Neural progenitor cell (in vitro differentiated cells): ENCODE measurements at regions not wholly inside any gene's neighbourhood (a gene's known extent, or its start where the extent isn't known, plus 50 kb on each side); places are given as distances from the start of the nearest gene placed in this dataset.

ENCODE experiments used
- DNase-seq: peaks from one replicate; pipeline ENCODE4 v3.0.0-alpha.2; 2016; ENCODE audit warnings: low spot score
- H2AFZ ChIP-seq: fragments of 200-600 bp; sonication (generic); replicated peaks from 2 replicates; pipeline ENCODE4 v1.6.1; 2016; ENCODE audit warnings: antibody characterized with exemption
- H3F3A ChIP-seq: fragments of 200-600 bp; sonication (generic); 2 replicates; pipeline ENCODE4 v1.6.1; 2016; ENCODE audit warnings: antibody characterized with exemption, low read depth
- H3K27ac ChIP-seq: fragments of 200-600 bp; sonication (generic); 2 replicates; pipeline ENCODE4 v1.5.1; 2016; ENCODE audit warnings: mild to moderate bottlenecking
- H3K27me3 ChIP-seq: fragments of 200-600 bp; sonication (generic); 2 replicates; pipeline ENCODE4 v1.6.1; 2016; ENCODE audit warnings: mild to moderate bottlenecking, moderate library complexity
- H3K36me3 ChIP-seq: fragments of 200-600 bp; sonication (generic); 2 replicates; pipeline ENCODE4 v1.5.1; 2016
- H3K4me1 ChIP-seq: fragments of 200-600 bp; sonication (generic); 2 replicates; pipeline ENCODE4 v1.6.1; 2016; ENCODE audit warnings: mixed run types
- H3K4me2 ChIP-seq: fragments of 200-600 bp; sonication (generic); 2 replicates; pipeline ENCODE4 v1.6.1; 2016
- H3K4me3 ChIP-seq: fragments of 200-600 bp; sonication (generic); 2 replicates; pipeline ENCODE4 v1.5.1; 2016
- H3K79me2 ChIP-seq: fragments of 200-600 bp; sonication (generic); 2 replicates; pipeline ENCODE4 v1.6.1; 2016; ENCODE audit warnings: low read depth
- H3K9ac ChIP-seq: fragments of 200-600 bp; sonication (generic); 2 replicates; pipeline ENCODE4 v1.6.1; 2016
- H3K9me3 ChIP-seq: fragments of 200-600 bp; sonication (generic); 2 replicates; pipeline ENCODE4 v1.5.1; 2016; ENCODE audit warnings: low read depth
- H4K20me1 ChIP-seq: fragments of 200-600 bp; sonication (generic); 2 replicates; pipeline ENCODE4 v1.6.1; 2016; ENCODE audit warnings: low read depth
- H3K27ac Mint-ChIP-seq: 3 replicates; pipeline ENCODE4 v1.8.0; 2021; ENCODE audit warnings: mixed read lengths
- H3K27me3 Mint-ChIP-seq: 2 replicates; pipeline ENCODE4 v1.8.0; 2022; ENCODE audit warnings: low read depth, mild to moderate bottlenecking, inconsistent platforms, moderate library complexity, mixed read lengths; ENCODE audit not compliant: insufficient read depth
- H3K36me3 Mint-ChIP-seq: 3 replicates; pipeline ENCODE4 v1.8.0; 2021; ENCODE audit warnings: mixed read lengths
- H3K4me1 Mint-ChIP-seq: 3 replicates; pipeline ENCODE4 v1.8.0; 2021; ENCODE audit warnings: mixed read lengths
- H3K4me3 Mint-ChIP-seq: 3 replicates; pipeline ENCODE4 v1.8.0; 2021; ENCODE audit warnings: mild to moderate bottlenecking, moderate library complexity, mixed read lengths
- H3K9me3 Mint-ChIP-seq: 3 replicates; pipeline ENCODE4 v1.8.0; 2020; ENCODE audit warnings: mixed read lengths
- EZH2 ChIP-seq: fragments of 200-600 bp; sonication (generic); IDR thresholded peaks from 2 replicates; pipeline ENCODE4 v1.6.1; 2017; ENCODE audit warnings: antibody characterized with exemption, mild to moderate bottlenecking, moderate library complexity
- EZH2phosphoT487 ChIP-seq: fragments of 200-600 bp; sonication (generic); IDR thresholded peaks from 2 replicates; pipeline ENCODE4 v1.6.1; 2017; ENCODE audit warnings: antibody characterized with exemption
- TF ChIP-seq, protein P1 (sequence below): fragments of 200-600 bp; sonication (generic); IDR thresholded peaks from 2 replicates; pipeline ENCODE4 v1.5.1; 2017; ENCODE audit warnings: antibody characterized with exemption, mild to moderate bottlenecking

DNA sequence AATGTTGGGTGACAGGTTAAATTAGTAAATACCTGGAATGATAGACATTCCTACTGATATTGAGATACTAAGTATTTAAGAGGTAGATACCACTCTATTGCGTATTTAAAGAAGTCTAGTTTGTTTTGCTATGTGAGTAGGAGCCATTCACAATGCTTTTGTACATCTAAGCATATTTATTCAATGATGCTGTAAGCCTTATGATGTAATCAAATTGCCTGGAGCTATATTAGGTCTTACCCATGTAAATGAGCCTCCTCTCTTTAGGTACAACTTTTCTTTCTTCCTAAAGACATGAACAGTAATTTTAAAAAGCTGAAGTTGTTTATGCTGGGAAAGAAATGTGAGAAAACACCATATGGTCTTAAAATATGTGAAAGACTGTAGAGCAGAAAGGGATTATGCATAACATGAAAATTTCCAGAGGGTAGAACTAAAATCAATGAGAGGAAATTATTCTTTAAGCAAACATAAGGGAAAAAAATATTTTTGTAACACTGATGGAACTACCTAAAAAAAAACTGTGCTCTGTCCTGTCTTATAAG lies 526.7 kb downstream of the EPHA7 start:
- Mint-ChIP-seq H3K9me3 (no peaks in the 10 kb centered on the region), H3K4me3 (no peak overlapping the region), H3K4me1 (no peaks in the 10 kb centered on the region), H3K27ac (no peak overlapping the region), H3K27me3 (no peaks in the 10 kb centered on the region), H3K36me3 (no peaks in the 10 kb centered on the region)
- Histone ChIP-seq H3K9me3 (no peaks in the 10 kb centered on the region), H2AFZ (no peak overlapping the region), H3K79me2 (no peaks in the 10 kb centered on the region), H3F3A (no peaks in the 10 kb centered on the region), H3K4me3 (no peak overlapping the region), H3K4me2 (no peak overlapping the region), H4K20me1 (no peaks in the 10 kb centered on the region), H3K27me3 (no peaks in the 10 kb centered on the region), H3K4me1 (no peaks in the 10 kb centered on the region), H3K36me3 (no peaks in the 10 kb centered on the region), H3K27ac (no peak overlapping the region), H3K9ac (no peak overlapping the region)
- DNase-seq, result no peak
- no peak for TF ChIP-seq EZH2
- TF ChIP-seq EZH2phosphoT487, result no peak
- TF ChIP-seq, protein P1, sequence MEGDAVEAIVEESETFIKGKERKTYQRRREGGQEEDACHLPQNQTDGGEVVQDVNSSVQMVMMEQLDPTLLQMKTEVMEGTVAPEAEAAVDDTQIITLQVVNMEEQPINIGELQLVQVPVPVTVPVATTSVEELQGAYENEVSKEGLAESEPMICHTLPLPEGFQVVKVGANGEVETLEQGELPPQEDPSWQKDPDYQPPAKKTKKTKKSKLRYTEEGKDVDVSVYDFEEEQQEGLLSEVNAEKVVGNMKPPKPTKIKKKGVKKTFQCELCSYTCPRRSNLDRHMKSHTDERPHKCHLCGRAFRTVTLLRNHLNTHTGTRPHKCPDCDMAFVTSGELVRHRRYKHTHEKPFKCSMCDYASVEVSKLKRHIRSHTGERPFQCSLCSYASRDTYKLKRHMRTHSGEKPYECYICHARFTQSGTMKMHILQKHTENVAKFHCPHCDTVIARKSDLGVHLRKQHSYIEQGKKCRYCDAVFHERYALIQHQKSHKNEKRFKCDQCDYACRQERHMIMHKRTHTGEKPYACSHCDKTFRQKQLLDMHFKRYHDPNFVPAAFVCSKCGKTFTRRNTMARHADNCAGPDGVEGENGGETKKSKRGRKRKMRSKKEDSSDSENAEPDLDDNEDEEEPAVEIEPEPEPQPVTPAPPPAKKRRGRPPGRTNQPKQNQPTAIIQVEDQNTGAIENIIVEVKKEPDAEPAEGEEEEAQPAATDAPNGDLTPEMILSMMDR, result no peak

DNA sequence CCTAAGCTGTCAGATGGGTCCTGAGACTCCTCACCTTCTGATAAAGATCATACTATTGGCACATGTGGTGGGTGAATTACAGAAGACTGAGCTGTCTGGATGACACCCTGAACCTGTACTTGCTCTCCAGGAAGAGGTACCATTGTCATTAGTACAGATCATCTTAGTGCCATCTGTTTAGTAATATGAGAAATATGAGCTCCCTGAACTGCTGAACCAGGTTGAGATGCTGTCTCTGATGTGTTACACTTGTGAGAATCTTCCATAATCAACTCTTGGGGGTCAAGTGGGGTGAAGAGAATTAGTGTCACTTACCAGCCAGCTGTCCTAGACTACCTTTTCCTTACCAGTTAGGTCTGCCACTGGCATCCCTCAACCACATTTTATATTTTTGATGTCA lies 531.0 kb downstream of the EPHA7 start:
- Histone ChIP-seq H3K4me3 (no peak overlapping the region), H3K4me1 (no peaks in the 10 kb centered on the region), H3K4me2 (no peak overlapping the region), H3K36me3 (no peaks in the 10 kb centered on the region), H2AFZ (no peak overlapping the region), H4K20me1 (no peaks in the 10 kb centered on the region), H3K9me3 (no peaks in the 10 kb centered on the region), H3F3A (no peaks in the 10 kb centered on the region), H3K27me3 (no peaks in the 10 kb centered on the region), H3K9ac (no peak overlapping the region), H3K27ac (no peak overlapping the region), H3K79me2 (no peaks in the 10 kb centered on the region)
- H3K4me3 Mint-ChIP-seq, result no peak overlapping the region
- peaks cover 2% of the 10 kb centered on the region for H3K9me3 Mint-ChIP-seq
- H3K27me3 Mint-ChIP-seq, result no peaks in the 10 kb centered on the region
- no peaks in the 10 kb centered on the region for H3K36me3 Mint-ChIP-seq
- TF ChIP-seq EZH2phosphoT487, result no peak
- TF ChIP-seq, protein P1, result no peak
- TF ChIP-seq EZH2, result no peak
- H3K27ac Mint-ChIP-seq, result no peak overlapping the region
- no peaks in the 10 kb centered on the region for H3K4me1 Mint-ChIP-seq
- DNase-seq, result no peak

- Histone ChIP-seq H3K79me2 (no peaks in the 10 kb centered on the region), H3K36me3 (no peaks in the 10 kb centered on the region), H3K4me2 (no peak overlapping the region), H3K27me3 (no peaks in the 10 kb centered on the region), H3K4me1 (no peaks in the 10 kb centered on the region), H4K20me1 (no peaks in the 10 kb centered on the region), H2AFZ (no peak overlapping the region), H3F3A (no peaks in the 10 kb centered on the region), H3K9ac (no peak overlapping the region), H3K27ac (no peak overlapping the region), H3K4me3 (no peak overlapping the region), H3K9me3 (no peaks in the 10 kb centered on the region)
- DNase-seq, result no peak
- H3K27me3 Mint-ChIP-seq, result no peaks in the 10 kb centered on the region
- H3K36me3 Mint-ChIP-seq, result no peaks in the 10 kb centered on the region
- H3K9me3 Mint-ChIP-seq, result peaks cover 2% of the 10 kb centered on the region
- TF ChIP-seq EZH2phosphoT487 (no peak), EZH2 (no peak)
- TF ChIP-seq, protein P1, result no peak
- no peaks in the 10 kb centered on the region for H3K4me1 Mint-ChIP-seq
- H3K4me3 Mint-ChIP-seq, result no peak overlapping the region
- H3K27ac Mint-ChIP-seq, result no peak overlapping the region
Measured at GRCh38 chr6:92887871-92888270, 531.5 kb downstream of the EPHA7 start.
